Stimulated activated naive B cell treated with anti-CD40 and anti-IgM and Interleukin-4, amounts not matched to agents 10 μg/mL and 1 μg/mL and 100 μg/mL, for 72 hours (primary cell): ENCODE measurements at regions not wholly inside any gene's neighbourhood (a gene's known extent, or its start where the extent isn't known, plus 50 kb on each side); places are given as distances from the start of the nearest gene placed in this dataset.

Experiments
- ATAC-seq, 2 donors: fragments of 150-1000 bp; cut with Tn5 transposase; replicated peaks; 2 replicates each; pipeline ENCODE4 v1.10.0; 2021; ENCODE audit warnings: moderate library complexity in 1 of 2
- DNase-seq: peaks from one replicate; pipeline ENCODE4 v3.0.0; 2021
- H3K27ac Mint-ChIP-seq: one replicate; pipeline ENCODE4 v1.8.0; 2022; ENCODE audit warnings: mild to moderate bottlenecking, mixed read lengths
- H3K27me3 Mint-ChIP-seq, 2 donors: one replicate each; pipeline ENCODE4 v1.8.0; 2022; ENCODE audit warnings: mixed read lengths in 2 of 2
- H3K36me3 Mint-ChIP-seq, 2 donors: one replicate each; pipeline ENCODE4 v1.8.0; 2022; ENCODE audit warnings: mixed read lengths in 2 of 2, mild to moderate bottlenecking in 1 of 2
- H3K4me1 Mint-ChIP-seq, 2 donors: one replicate each; pipeline ENCODE4 v1.8.0; 2022; ENCODE audit warnings: mixed read lengths in 2 of 2, mild to moderate bottlenecking in 1 of 2
- H3K4me3 Mint-ChIP-seq, 2 donors: one replicate each; pipeline ENCODE4 v1.8.0; 2022; ENCODE audit warnings: mild to moderate bottlenecking in 2 of 2, mixed read lengths in 2 of 2, moderate library complexity in 1 of 2
- H3K9me3 Mint-ChIP-seq, 2 donors: one replicate each; pipeline ENCODE4 v1.8.0; 2022; ENCODE audit warnings: mixed read lengths in 2 of 2, mild to moderate bottlenecking in 1 of 2

- H3K4me1 Mint-ChIP-seq: peaks cover 18 to 24% of the 10 kb centered on the region in 2 donors
- no peak overlapping the region for H3K4me3 Mint-ChIP-seq
- H3K27ac Mint-ChIP-seq: no peak overlapping the region
- peaks cover 0 to 4% of the 10 kb centered on the region in 2 donors for H3K9me3 Mint-ChIP-seq
- peak; percentile 38 to 45 for ATAC-seq
- peaks cover 0 to 3% of the 10 kb centered on the region in 2 donors for H3K36me3 Mint-ChIP-seq
- H3K27me3 Mint-ChIP-seq: peaks cover 0 to 8% of the 10 kb centered on the region in 2 donors
- DNase-seq: no peak
These were observed 137.1 kb downstream of the ZNF365 start for GRCh38 chr10:62511238-62511637.

GRCh38 chr10:62511656-62512055, 137.5 kb downstream of the ZNF365 start:
- Mint-ChIP-seq H3K4me3 (no peak overlapping the region), H3K27ac (no peak overlapping the region), H3K36me3 (peaks cover 0 to 3% of the 10 kb centered on the region in 2 donors), H3K4me1 (peaks cover 16 to 19% of the 10 kb centered on the region in 2 donors), H3K9me3 (peaks cover 0 to 4% of the 10 kb centered on the region in 2 donors), H3K27me3 (peaks cover 0 to 8% of the 10 kb centered on the region in 2 donors)
- peak; percentile 93 to 95 for ATAC-seq
- no peak for DNase-seq

- no peak for ATAC-seq
- Mint-ChIP-seq H3K36me3 (peaks cover 0 to 3% of the 10 kb centered on the region in 2 donors), H3K4me3 (no peak overlapping the region), H3K9me3 (peaks cover 0 to 4% of the 10 kb centered on the region in 2 donors), H3K4me1 (peaks cover 18 to 19% of the 10 kb centered on the region in 2 donors), H3K27me3 (peaks cover 0 to 8% of the 10 kb centered on the region in 2 donors), H3K27ac (no peak overlapping the region)
- no peak for DNase-seq
These were observed 138.7 kb downstream of the ZNF365 start for GRCh38 chr10:62512732-62513475.

GRCh38 chr10:62514079-62514693, 140.0 kb downstream of the ZNF365 start:
- Mint-ChIP-seq H3K4me3 (no peak overlapping the region), H3K4me1 (peaks cover 18 to 20% of the 10 kb centered on the region in 2 donors), H3K27me3 (peaks cover 0 to 8% of the 10 kb centered on the region in 2 donors), H3K36me3 (peaks cover 0 to 3% of the 10 kb centered on the region in 2 donors), H3K27ac (no peak overlapping the region), H3K9me3 (peaks cover 0 to 4% of the 10 kb centered on the region in 2 donors)
- no peak for ATAC-seq
- no peak for DNase-seq

- Mint-ChIP-seq H3K4me1 (peaks cover 8 to 22% of the 10 kb centered on the region in 2 donors), H3K36me3 (no peaks in the 10 kb centered on the region), H3K4me3 (no peak overlapping the region), H3K27me3 (peaks cover 0 to 8% of the 10 kb centered on the region in 2 donors), H3K27ac (no peak overlapping the region), H3K9me3 (peaks cover 0 to 4% of the 10 kb centered on the region in 2 donors)
- DNase-seq (no peak), ATAC-seq (no peak)
These were observed 143.1 kb downstream of the ZNF365 start for GRCh38 chr10:62517252-62517651.

GRCh38 chr10:62527019-62527827, 153.1 kb downstream of the ZNF365 start:
- Mint-ChIP-seq H3K27ac (peak overlapping the region; percentile 72), H3K36me3 (peaks cover 16 to 22% of the 10 kb centered on the region in 2 donors), H3K27me3 (no peaks in the 10 kb centered on the region), H3K4me3 (peak overlapping the region; percentile 58 to 70), H3K4me1 (peaks cover 27 to 50% of the 10 kb centered on the region in 2 donors), H3K9me3 (peaks cover 16 to 19% of the 10 kb centered on the region in 2 donors)
- ATAC-seq: peak; percentile 72 to 79
- peak; percentile 64 for DNase-seq

- Mint-ChIP-seq H3K4me3 (peak overlapping the region; percentile 1 to 70), H3K27ac (peak overlapping the region; percentile 72), H3K9me3 (peaks cover 9 to 10% of the 10 kb centered on the region in 2 donors), H3K27me3 (no peaks in the 10 kb centered on the region), H3K36me3 (peaks cover 13% of the 10 kb centered on the region in 2 donors), H3K4me1 (peaks cover 27 to 48% of the 10 kb centered on the region in 2 donors)
- peak; percentile 89 to 92 for ATAC-seq
- no peak for DNase-seq
These were observed 154.3 kb downstream of the ZNF365 start for GRCh38 chr10:62528441-62528840.

GRCh38 chr10:62529396-62529795, 155.2 kb downstream of the ZNF365 start:
- peaks cover 32 to 56% of the 10 kb centered on the region in 2 donors for H3K4me1 Mint-ChIP-seq
- ATAC-seq (no peak), DNase-seq (no peak)
- H3K4me3 Mint-ChIP-seq: no peak overlapping the region
- peaks cover 11% of the 10 kb centered on the region in 2 donors for H3K9me3 Mint-ChIP-seq
- H3K27me3 Mint-ChIP-seq: no peaks in the 10 kb centered on the region
- H3K27ac Mint-ChIP-seq: peak overlapping the region; percentile 60
- peaks cover 12 to 14% of the 10 kb centered on the region in 2 donors for H3K36me3 Mint-ChIP-seq

- peaks cover 13 to 18% of the 10 kb centered on the region in 2 donors for H3K36me3 Mint-ChIP-seq
- peaks cover 22 to 38% of the 10 kb centered on the region in 2 donors for H3K4me1 Mint-ChIP-seq
- H3K27me3 Mint-ChIP-seq: no peaks in the 10 kb centered on the region
- no peak overlapping the region for H3K4me3 Mint-ChIP-seq
- ATAC-seq (no peak), DNase-seq (no peak)
- H3K9me3 Mint-ChIP-seq: peaks cover 13 to 15% of the 10 kb centered on the region in 2 donors
- H3K27ac Mint-ChIP-seq: no peak overlapping the region
These were observed 159.9 kb downstream of the ZNF365 start for GRCh38 chr10:62534031-62534430.

GRCh38 chr10:62538606-62539005, 164.4 kb downstream of the ZNF365 start:
- Mint-ChIP-seq H3K27ac (no peak overlapping the region), H3K27me3 (no peaks in the 10 kb centered on the region), H3K36me3 (peaks cover 16 to 24% of the 10 kb centered on the region in 2 donors), H3K4me3 (no peak overlapping the region), H3K9me3 (peaks cover 15 to 19% of the 10 kb centered on the region in 2 donors), H3K4me1 (peaks cover 28 to 52% of the 10 kb centered on the region in 2 donors)
- ATAC-seq: peak in 1 of 2 donors; percentile 47
- no peak for DNase-seq

- Mint-ChIP-seq H3K36me3 (peaks cover 12 to 14% of the 10 kb centered on the region in 2 donors), H3K27me3 (no peaks in the 10 kb centered on the region), H3K9me3 (peaks cover 9 to 12% of the 10 kb centered on the region in 2 donors), H3K27ac (no peak overlapping the region), H3K4me3 (no peak overlapping the region), H3K4me1 (peaks cover 23 to 50% of the 10 kb centered on the region in 2 donors)
- peak; percentile 39 to 65 for ATAC-seq
- DNase-seq: no peak
These were observed 166.2 kb downstream of the ZNF365 start for GRCh38 chr10:62540389-62540788.

- DNase-seq (no peak), ATAC-seq (peak; percentile 72)
- no peak overlapping the region for H3K27ac Mint-ChIP-seq
These were observed 167.6 kb downstream of the ZNF365 start for GRCh38 chr10:62541811-62542210.

GRCh38 chr10:62543571-62544355, 169.6 kb downstream of the ZNF365 start:
- Mint-ChIP-seq H3K36me3 (peaks cover 5 to 8% of the 10 kb centered on the region in 2 donors), H3K27me3 (no peaks in the 10 kb centered on the region), H3K4me3 (no peak overlapping the region), H3K4me1 (peaks cover 25 to 52% of the 10 kb centered on the region in 2 donors), H3K27ac (no peak overlapping the region), H3K9me3 (peaks cover 4% of the 10 kb centered on the region in 2 donors)
- DNase-seq: no peak
- no peak for ATAC-seq

More at GRCh38 chr10:62541811-62542210, 167.6 kb downstream of the ZNF365 start:
- Mint-ChIP-seq H3K4me1 (peaks cover 29 to 61% of the 10 kb centered on the region in 2 donors), H3K4me3 (no peak overlapping the region), H3K36me3 (peaks cover 8 to 14% of the 10 kb centered on the region in 2 donors), H3K27me3 (no peaks in the 10 kb centered on the region), H3K9me3 (peaks cover 8 to 10% of the 10 kb centered on the region in 2 donors)
